ENCODE measurements at regions not wholly inside any gene's neighbourhood (a gene's known extent, or its start where the extent isn't known, plus 50 kb on each side); places are given as distances from the start of the nearest gene placed in this dataset.
A peak's percentile ranks its signal among the peaks of the same experiment; 100 is the strongest.

GRCh38 chr12:67804168-67804567 lies 155.6 kb downstream of the DYRK2 start:
- H3K4me2 ChIP-seq (ENCODE audit: low read length, poor library complexity, severe bottlenecking) = no peak overlapping the region
- H2BK15ac ChIP-seq (ENCODE audit: low read depth, poor library complexity, severe bottlenecking) = no peak overlapping the region
- H2BK12ac ChIP-seq (ENCODE audit: low read length in 2 of 2) = no peak overlapping the region
- no peaks in the 10 kb centered on the region for H3K36me3 ChIP-seq (ENCODE audit: control insufficient read depth in 1 of 2, insufficient read depth in 2 of 2, low read depth in 1 of 2, low read length in 2 of 2)
- H4K91ac ChIP-seq (ENCODE audit: low read length) = no peak overlapping the region
- no peak overlapping the region for H2BK5ac ChIP-seq (ENCODE audit: low read depth, low read length, poor library complexity, severe bottlenecking)
- H2AK5ac ChIP-seq (ENCODE audit: low read length, severe bottlenecking) = no peak overlapping the region
- H3K79me1 ChIP-seq (replicated peaks; ENCODE audit: low read length, poor library complexity, severe bottlenecking) = no peaks in the 10 kb centered on the region
- H3K4ac ChIP-seq (ENCODE audit: low read depth in 1 of 2, low read length in 2 of 2) = no peak overlapping the region
- no peak overlapping the region for H3K14ac ChIP-seq (ENCODE audit: low read length in 2 of 2)
- no peaks in the 10 kb centered on the region for H3K9me3 ChIP-seq (ENCODE audit: control insufficient read depth, low read length)
- H3K9ac ChIP-seq (ENCODE audit: low read length) = no peak overlapping the region
- no peaks in the 10 kb centered on the region for H3K27me3 ChIP-seq (ENCODE audit: control insufficient read depth in 1 of 2, insufficient read depth in 1 of 2, low read length in 2 of 2)
- no peak overlapping the region for H3K27ac ChIP-seq (ENCODE audit: low read length, poor library complexity, severe bottlenecking)
- H3K18ac ChIP-seq (ENCODE audit: low read depth in 1 of 2, low read length in 2 of 2) = no peak overlapping the region
- no peak overlapping the region for H2AFZ ChIP-seq (ENCODE audit: low read depth, low read length)
- H3K4me3 ChIP-seq (ENCODE audit: insufficient read depth in 1 of 2, low read depth in 1 of 2, low read length in 2 of 2) = no peak overlapping the region
- H3K4me1 ChIP-seq (ENCODE audit: control insufficient read depth, insufficient read depth, low read depth, low read length) = no peaks in the 10 kb centered on the region
- H4K8ac ChIP-seq (ENCODE audit: low read length) = no peak overlapping the region
- no peak for DNase-seq
- WGBS = 85% methylated on average over 1 of the region's 1 CpG
- H3K23ac ChIP-seq (ENCODE audit: low read length in 2 of 2) = no peak overlapping the region
- H2BK120ac ChIP-seq (ENCODE audit: low read depth, low read length) = no peak overlapping the region

DNA sequence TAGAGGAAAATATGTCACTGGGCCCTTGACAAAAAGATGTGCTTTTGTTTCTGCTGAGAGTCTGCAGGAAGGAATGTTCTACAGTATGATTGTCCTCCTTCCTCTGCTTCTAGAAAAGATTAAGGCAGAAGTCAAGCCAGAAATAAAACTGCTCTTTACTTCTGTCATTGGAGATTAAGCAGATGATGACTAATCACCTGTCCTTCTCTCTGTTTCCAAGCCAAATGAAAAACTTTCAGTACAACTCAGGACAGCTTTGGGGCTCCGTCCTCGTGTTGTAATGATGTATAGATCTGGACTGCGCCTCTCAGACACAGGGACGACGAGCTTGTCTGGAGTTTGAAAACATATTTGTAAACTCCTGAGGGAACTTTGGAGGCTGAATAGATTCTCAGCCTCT lies 159.3 kb downstream of the DYRK2 start:
- Histone ChIP-seq H3K27ac (ENCODE audit: low read length, poor library complexity, severe bottlenecking) (no peak overlapping the region), H3K4me1 (ENCODE audit: control insufficient read depth, insufficient read depth, low read depth, low read length) (no peaks in the 10 kb centered on the region), H3K79me1 (replicated peaks; ENCODE audit: low read length, poor library complexity, severe bottlenecking) (no peaks in the 10 kb centered on the region), H2AFZ (ENCODE audit: low read depth, low read length) (no peak overlapping the region), H3K18ac (ENCODE audit: low read depth in 1 of 2, low read length in 2 of 2) (no peak overlapping the region), H2BK120ac (ENCODE audit: low read depth, low read length) (no peak overlapping the region), H2BK15ac (ENCODE audit: low read depth, poor library complexity, severe bottlenecking) (no peak overlapping the region), H3K14ac (ENCODE audit: low read length in 2 of 2) (no peak overlapping the region), H3K27me3 (ENCODE audit: control insufficient read depth in 1 of 2, insufficient read depth in 1 of 2, low read length in 2 of 2) (no peaks in the 10 kb centered on the region), H3K4ac (ENCODE audit: low read depth in 1 of 2, low read length in 2 of 2) (no peak overlapping the region), H3K23ac (ENCODE audit: low read length in 2 of 2) (no peak overlapping the region), H4K8ac (ENCODE audit: low read length) (no peak overlapping the region), H2BK5ac (ENCODE audit: low read depth, low read length, poor library complexity, severe bottlenecking) (no peak overlapping the region), H3K4me2 (ENCODE audit: low read length, poor library complexity, severe bottlenecking) (no peak overlapping the region), H4K91ac (ENCODE audit: low read length) (no peak overlapping the region), H3K36me3 (ENCODE audit: control insufficient read depth in 1 of 2, insufficient read depth in 2 of 2, low read depth in 1 of 2, low read length in 2 of 2) (no peaks in the 10 kb centered on the region), H3K4me3 (ENCODE audit: insufficient read depth in 1 of 2, low read depth in 1 of 2, low read length in 2 of 2) (peak overlapping the region in 1 of 2 experiments; percentile 51), H2BK12ac (ENCODE audit: low read length in 2 of 2) (no peak overlapping the region), H3K9ac (ENCODE audit: low read length) (peak overlapping the region; percentile 58), H3K9me3 (ENCODE audit: control insufficient read depth, low read length) (no peaks in the 10 kb centered on the region), H2AK5ac (ENCODE audit: low read length, severe bottlenecking) (no peak overlapping the region)
- 30% methylated on average over 5 of the region's 5 CpGs for WGBS
- peak; percentile 71 for DNase-seq

- H3K9ac ChIP-seq (ENCODE audit: low read length) = no peak overlapping the region
- H2AK5ac ChIP-seq (ENCODE audit: low read length, severe bottlenecking) = no peak overlapping the region
- H2BK15ac ChIP-seq (ENCODE audit: low read depth, poor library complexity, severe bottlenecking) = no peak overlapping the region
- no peaks in the 10 kb centered on the region for H3K4me1 ChIP-seq (ENCODE audit: control insufficient read depth, insufficient read depth, low read depth, low read length)
- no peak overlapping the region for H2BK120ac ChIP-seq (ENCODE audit: low read depth, low read length)
- H3K27me3 ChIP-seq (ENCODE audit: control insufficient read depth in 1 of 2, insufficient read depth in 1 of 2, low read length in 2 of 2) = no peaks in the 10 kb centered on the region
- H2BK5ac ChIP-seq (ENCODE audit: low read depth, low read length, poor library complexity, severe bottlenecking) = no peak overlapping the region
- H2AFZ ChIP-seq (ENCODE audit: low read depth, low read length) = no peak overlapping the region
- H3K18ac ChIP-seq (ENCODE audit: low read depth in 1 of 2, low read length in 2 of 2) = no peak overlapping the region
- H3K4me2 ChIP-seq (ENCODE audit: low read length, poor library complexity, severe bottlenecking) = no peak overlapping the region
- no peak overlapping the region for H3K4ac ChIP-seq (ENCODE audit: low read depth in 1 of 2, low read length in 2 of 2)
- H3K14ac ChIP-seq (ENCODE audit: low read length in 2 of 2) = no peak overlapping the region
- H3K4me3 ChIP-seq (ENCODE audit: insufficient read depth in 1 of 2, low read depth in 1 of 2, low read length in 2 of 2) = no peak overlapping the region
- no peak overlapping the region for H3K27ac ChIP-seq (ENCODE audit: low read length, poor library complexity, severe bottlenecking)
- no peak overlapping the region for H4K8ac ChIP-seq (ENCODE audit: low read length)
- no peak overlapping the region for H4K91ac ChIP-seq (ENCODE audit: low read length)
- H3K9me3 ChIP-seq (ENCODE audit: control insufficient read depth, low read length) = peaks cover 14% of the 10 kb centered on the region
- no peaks in the 10 kb centered on the region for H3K36me3 ChIP-seq (ENCODE audit: control insufficient read depth in 1 of 2, insufficient read depth in 2 of 2, low read depth in 1 of 2, low read length in 2 of 2)
- no peak overlapping the region for H2BK12ac ChIP-seq (ENCODE audit: low read length in 2 of 2)
- H3K79me1 ChIP-seq (replicated peaks; ENCODE audit: low read length, poor library complexity, severe bottlenecking) = no peaks in the 10 kb centered on the region
- no peak for DNase-seq
- H3K23ac ChIP-seq (ENCODE audit: low read length in 2 of 2) = no peak overlapping the region
These were observed 161.6 kb downstream of the DYRK2 start for GRCh38 chr12:67810166-67810565.

DNA sequence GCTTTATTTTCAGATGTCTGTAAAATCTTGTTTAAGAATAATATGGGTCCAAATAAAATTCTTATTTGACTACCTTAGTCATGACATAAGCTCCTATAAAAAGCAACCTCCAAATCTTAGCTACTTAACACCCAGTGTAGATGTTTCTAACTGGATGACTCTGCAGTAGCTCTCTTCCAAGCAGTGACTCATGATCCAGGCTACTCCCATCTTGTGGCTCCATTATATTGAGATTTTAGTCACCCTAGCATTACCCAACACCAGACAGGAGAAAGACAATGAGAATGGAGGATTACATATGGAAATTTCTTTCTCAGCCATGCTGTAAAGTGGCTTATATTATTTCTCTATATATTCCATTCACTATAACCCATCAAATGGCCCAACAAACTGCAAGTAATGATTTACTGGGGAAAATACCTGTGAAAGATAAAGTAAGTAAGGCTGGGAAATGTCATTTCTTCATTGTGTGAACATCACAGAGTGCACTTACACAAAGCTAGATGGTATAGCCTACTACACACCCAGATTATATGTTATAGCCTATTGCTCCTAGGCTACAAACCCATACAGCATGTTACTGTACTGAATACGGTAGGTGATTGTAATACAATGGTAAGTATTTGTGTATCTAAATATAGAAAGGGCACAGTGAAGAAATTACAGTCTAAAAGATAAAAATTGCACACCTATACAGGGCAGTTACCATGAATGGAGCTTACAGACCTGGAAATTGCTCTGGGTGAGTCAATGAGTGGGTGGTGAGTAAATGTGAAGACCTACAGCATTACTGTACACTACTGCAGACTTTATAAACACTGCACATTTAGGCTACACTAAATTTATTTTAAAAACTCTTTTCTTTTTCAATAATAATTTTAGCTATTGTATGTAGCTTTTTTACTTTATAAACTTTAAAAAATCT lies 163.2 kb downstream of the DYRK2 start:
- no peak overlapping the region for H3K14ac ChIP-seq (ENCODE audit: low read length in 2 of 2)
- no peaks in the 10 kb centered on the region for H3K4me1 ChIP-seq (ENCODE audit: control insufficient read depth, insufficient read depth, low read depth, low read length)
- H3K79me1 ChIP-seq (replicated peaks; ENCODE audit: low read length, poor library complexity, severe bottlenecking) = no peaks in the 10 kb centered on the region
- H2AK5ac ChIP-seq (ENCODE audit: low read length, severe bottlenecking) = no peak overlapping the region
- no peak overlapping the region for H3K18ac ChIP-seq (ENCODE audit: low read depth in 1 of 2, low read length in 2 of 2)
- no peak overlapping the region for H3K4me2 ChIP-seq (ENCODE audit: low read length, poor library complexity, severe bottlenecking)
- peak; percentile 53 for DNase-seq
- no peak overlapping the region for H3K4me3 ChIP-seq (ENCODE audit: insufficient read depth in 1 of 2, low read depth in 1 of 2, low read length in 2 of 2)
- H2BK5ac ChIP-seq (ENCODE audit: low read depth, low read length, poor library complexity, severe bottlenecking) = no peak overlapping the region
- no peak overlapping the region for H3K27ac ChIP-seq (ENCODE audit: low read length, poor library complexity, severe bottlenecking)
- no peaks in the 10 kb centered on the region for H3K27me3 ChIP-seq (ENCODE audit: control insufficient read depth in 1 of 2, insufficient read depth in 1 of 2, low read length in 2 of 2)
- 100% methylated on average over 1 of the region's 1 CpG for WGBS
- H4K8ac ChIP-seq (ENCODE audit: low read length) = no peak overlapping the region
- no peaks in the 10 kb centered on the region for H3K36me3 ChIP-seq (ENCODE audit: control insufficient read depth in 1 of 2, insufficient read depth in 2 of 2, low read depth in 1 of 2, low read length in 2 of 2)
- H3K9ac ChIP-seq (ENCODE audit: low read length) = peak overlapping the region; percentile 14
- H2BK120ac ChIP-seq (ENCODE audit: low read depth, low read length) = no peak overlapping the region
- no peak overlapping the region for H4K91ac ChIP-seq (ENCODE audit: low read length)
- no peak overlapping the region for H2BK12ac ChIP-seq (ENCODE audit: low read length in 2 of 2)
- no peak overlapping the region for H3K4ac ChIP-seq (ENCODE audit: low read depth in 1 of 2, low read length in 2 of 2)
- H3K23ac ChIP-seq (ENCODE audit: low read length in 2 of 2) = no peak overlapping the region
- H3K9me3 ChIP-seq (ENCODE audit: control insufficient read depth, low read length) = peaks cover 28% of the 10 kb centered on the region
- no peak overlapping the region for H2BK15ac ChIP-seq (ENCODE audit: low read depth, poor library complexity, severe bottlenecking)
- no peak overlapping the region for H2AFZ ChIP-seq (ENCODE audit: low read depth, low read length)

Data from mesenchymal stem cell (in vitro differentiated cells and primary cell).